DND-41 (cell line): ENCODE measurements at regions not wholly inside any gene's neighbourhood (a gene's known extent, or its start where the extent isn't known, plus 50 kb on each side); places are given as distances from the start of the nearest gene placed in this dataset.

Experiments
- ATAC-seq: fragments of 200-7000 bp; cut with Tn5 transposase; 3 replicates; pipeline ENCODE4 v1.9.1; 2021; ENCODE audit warnings: low read depth; ENCODE audit not compliant: insufficient read depth
- DNase-seq: peaks from one replicate; pipeline ENCODE4 v3.0.0-alpha.2; 2020
- H2AFZ ChIP-seq: 2 replicates; pipeline ENCODE4 v1.6.0; 2012; ENCODE audit warnings: low read depth, low read length
- H3K27ac ChIP-seq: 2 replicates; pipeline ENCODE4 v1.5.1; 2012; ENCODE audit warnings: low read length, inconsistent platforms
- H3K27me3 ChIP-seq: fragments of 200-600 bp; sonication (generic); 2 replicates; pipeline ENCODE4 v1.6.0; 2012; ENCODE audit warnings: low read length, mild to moderate bottlenecking, inconsistent platforms; ENCODE audit not compliant: insufficient read depth, poor library complexity
- H3K36me3 ChIP-seq: 2 replicates; pipeline ENCODE4 v1.5.1; 2012; ENCODE audit warnings: low read length, inconsistent platforms; ENCODE audit not compliant: insufficient read depth
- H3K4me1 ChIP-seq: 2 replicates; pipeline ENCODE4 v1.5.1; 2012; ENCODE audit warnings: mild to moderate bottlenecking, low read length; ENCODE audit not compliant: insufficient read depth
- H3K4me2 ChIP-seq: 2 replicates; pipeline ENCODE4 v1.6.0; 2012; ENCODE audit warnings: mild to moderate bottlenecking, moderate library complexity, low read length, inconsistent platforms; ENCODE audit not compliant: insufficient read depth
- H3K4me3 ChIP-seq, 2 experiments: fragments of 200-600 bp in 1 of 2; shearing (Covaris generic) in 1 of 2; 2 replicates each; pipeline ENCODE4 v1.5.1; 2012 to 2016; ENCODE audit warnings: inconsistent platforms in 2 of 2, low read length in 2 of 2, mild to moderate bottlenecking in 2 of 2, low read depth in 1 of 2, moderate library complexity in 1 of 2
- H3K79me2 ChIP-seq: 2 replicates; pipeline ENCODE4 v1.6.0; 2012; ENCODE audit warnings: low read length, inconsistent platforms; ENCODE audit not compliant: insufficient read depth
- H3K9ac ChIP-seq: 2 replicates; pipeline ENCODE4 v1.6.0; 2012; ENCODE audit warnings: low read depth, mild to moderate bottlenecking, inconsistent platforms, low read length, moderate library complexity
- H3K9me3 ChIP-seq: 2 replicates; pipeline ENCODE4 v1.5.1; 2012; ENCODE audit warnings: low read length, moderate library complexity, mild to moderate bottlenecking, inconsistent platforms; ENCODE audit not compliant: insufficient read depth, severe bottlenecking
- H4K20me1 ChIP-seq: 2 replicates; pipeline ENCODE4 v1.6.0; 2012; ENCODE audit warnings: low read length; ENCODE audit not compliant: insufficient read depth
- EZH2 ChIP-seq: IDR thresholded peaks from 3 replicates; pipeline ENCODE4 v1.6.1; 2012; ENCODE audit warnings: borderline replicate concordance, low read depth, mild to moderate bottlenecking, moderate library complexity, low read length, inconsistent platforms; ENCODE audit not compliant: severe bottlenecking
- TF ChIP-seq, protein P1 (sequence below): IDR thresholded peaks from 2 replicates; pipeline ENCODE4 v1.5.1; 2012; ENCODE audit warnings: borderline replicate concordance, low read length, moderate library complexity, mild to moderate bottlenecking; ENCODE audit not compliant: poor library complexity, severe bottlenecking; ENCODE audit errors: extremely low read depth

DNA sequence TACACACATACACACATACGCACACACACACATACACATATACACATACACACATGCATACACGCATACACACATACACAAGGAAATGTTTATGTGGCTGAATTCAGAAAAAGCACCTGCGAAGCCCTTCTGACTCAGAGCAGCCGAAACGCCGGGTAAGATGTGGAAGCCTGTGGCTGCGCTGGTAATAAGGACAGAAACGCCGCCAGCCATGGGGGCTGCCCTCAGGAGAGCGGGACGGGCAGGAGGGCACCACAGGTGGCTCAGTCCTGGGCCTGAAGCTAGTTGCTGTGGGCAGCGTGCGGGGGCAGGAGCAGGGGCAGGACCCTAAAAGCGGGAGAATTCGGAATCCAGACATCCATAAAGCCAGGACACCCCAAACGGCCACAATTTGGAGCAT lies 378.3 kb downstream of the BRD1 start:
- Histone ChIP-seq H3K27ac (no peak overlapping the region), H3K27me3 (no peaks in the 10 kb centered on the region), H2AFZ (no peak overlapping the region), H3K4me2 (no peak overlapping the region), H3K36me3 (no peaks in the 10 kb centered on the region), H3K4me1 (no peaks in the 10 kb centered on the region), H4K20me1 (no peaks in the 10 kb centered on the region), H3K9me3 (no peaks in the 10 kb centered on the region), H3K4me3 (no peak overlapping the region), H3K9ac (no peak overlapping the region), H3K79me2 (no peaks in the 10 kb centered on the region)
- DNase-seq (no peak), ATAC-seq (no peak)
- TF ChIP-seq, protein P1, sequence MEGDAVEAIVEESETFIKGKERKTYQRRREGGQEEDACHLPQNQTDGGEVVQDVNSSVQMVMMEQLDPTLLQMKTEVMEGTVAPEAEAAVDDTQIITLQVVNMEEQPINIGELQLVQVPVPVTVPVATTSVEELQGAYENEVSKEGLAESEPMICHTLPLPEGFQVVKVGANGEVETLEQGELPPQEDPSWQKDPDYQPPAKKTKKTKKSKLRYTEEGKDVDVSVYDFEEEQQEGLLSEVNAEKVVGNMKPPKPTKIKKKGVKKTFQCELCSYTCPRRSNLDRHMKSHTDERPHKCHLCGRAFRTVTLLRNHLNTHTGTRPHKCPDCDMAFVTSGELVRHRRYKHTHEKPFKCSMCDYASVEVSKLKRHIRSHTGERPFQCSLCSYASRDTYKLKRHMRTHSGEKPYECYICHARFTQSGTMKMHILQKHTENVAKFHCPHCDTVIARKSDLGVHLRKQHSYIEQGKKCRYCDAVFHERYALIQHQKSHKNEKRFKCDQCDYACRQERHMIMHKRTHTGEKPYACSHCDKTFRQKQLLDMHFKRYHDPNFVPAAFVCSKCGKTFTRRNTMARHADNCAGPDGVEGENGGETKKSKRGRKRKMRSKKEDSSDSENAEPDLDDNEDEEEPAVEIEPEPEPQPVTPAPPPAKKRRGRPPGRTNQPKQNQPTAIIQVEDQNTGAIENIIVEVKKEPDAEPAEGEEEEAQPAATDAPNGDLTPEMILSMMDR: no peak
- no peak for TF ChIP-seq EZH2

DNA sequence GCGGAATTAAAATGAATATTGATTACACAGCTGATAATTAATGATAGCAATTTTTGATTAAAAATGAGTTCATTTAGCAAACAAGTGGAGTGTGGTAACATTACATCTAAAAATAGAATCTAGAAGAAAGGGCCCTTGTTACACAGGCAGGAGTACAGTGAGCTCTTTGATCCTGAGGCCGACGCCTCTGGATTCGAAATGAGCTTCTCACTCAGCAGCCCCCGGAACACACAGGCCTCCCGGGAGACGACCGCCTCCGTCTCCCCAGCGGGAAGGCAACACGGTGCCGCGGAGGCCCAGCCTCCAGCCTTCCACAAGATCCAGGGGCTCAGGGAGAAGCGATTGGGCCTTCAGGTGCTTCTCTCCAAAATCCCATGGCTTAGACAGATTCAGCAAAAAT lies 379.1 kb downstream of the BRD1 start:
- Histone ChIP-seq H3K36me3 (no peaks in the 10 kb centered on the region), H2AFZ (no peak overlapping the region), H3K79me2 (no peaks in the 10 kb centered on the region), H3K9me3 (no peaks in the 10 kb centered on the region), H3K4me1 (no peaks in the 10 kb centered on the region), H3K27me3 (no peaks in the 10 kb centered on the region), H4K20me1 (no peaks in the 10 kb centered on the region), H3K4me2 (no peak overlapping the region), H3K9ac (no peak overlapping the region), H3K4me3 (no peak overlapping the region), H3K27ac (no peak overlapping the region)
- ATAC-seq (no peak), DNase-seq (no peak)
- TF ChIP-seq, protein P1: no peak
- no peak for TF ChIP-seq EZH2

- Histone ChIP-seq H3K9ac (no peak overlapping the region), H3K27ac (no peak overlapping the region), H3K4me3 (no peak overlapping the region), H2AFZ (no peak overlapping the region), H3K4me2 (no peak overlapping the region), H4K20me1 (no peaks in the 10 kb centered on the region), H3K36me3 (no peaks in the 10 kb centered on the region), H3K9me3 (no peaks in the 10 kb centered on the region), H3K27me3 (no peaks in the 10 kb centered on the region), H3K4me1 (no peaks in the 10 kb centered on the region), H3K79me2 (no peaks in the 10 kb centered on the region)
- no peak for ATAC-seq
- no peak for TF ChIP-seq EZH2
- TF ChIP-seq, protein P1: no peak
- no peak for DNase-seq
Observed at GRCh38 chr22:49447837-49448236, 379.8 kb downstream of the BRD1 start.
